SH-SY5Y (cell line): ENCODE measurements at regions not wholly inside any gene's neighbourhood (a gene's known extent, or its start where the extent isn't known, plus 50 kb on each side); places are given as distances from the start of the nearest gene placed in this dataset.

Experiments used
- GATA2 ChIP-seq: IDR thresholded peaks from 2 replicates; pipeline ENCODE4 v1.6.1; 2011; ENCODE audit warnings: mild to moderate bottlenecking, low read depth, low read length
- GATA3 ChIP-seq: IDR thresholded peaks from 2 replicates; pipeline ENCODE4 v1.6.1; 2011; ENCODE audit warnings: low read depth, mild to moderate bottlenecking, low read length, moderate library complexity

- TF ChIP-seq GATA3 (no peak), GATA2 (no peak)
Measured at GRCh38 chr19:33900817-33901216, 104.1 kb downstream of the KCTD15 start.
